Activated CD4-positive, CD25-positive, alpha-beta regulatory T cell treated with anti-CD3 and anti-CD28 coated beads, Interleukin-2, amount 50 U/mL, for 16 hours (primary cell): ENCODE measurements at regions not wholly inside any gene's neighbourhood (a gene's known extent, or its start where the extent isn't known, plus 50 kb on each side); places are given as distances from the start of the nearest gene placed in this dataset.

ENCODE experiments used
- DNase-seq: peaks from one replicate; pipeline ENCODE4 v3.0.0-alpha.2; 2020; ENCODE audit warnings: low read depth, low spot score

DNA sequence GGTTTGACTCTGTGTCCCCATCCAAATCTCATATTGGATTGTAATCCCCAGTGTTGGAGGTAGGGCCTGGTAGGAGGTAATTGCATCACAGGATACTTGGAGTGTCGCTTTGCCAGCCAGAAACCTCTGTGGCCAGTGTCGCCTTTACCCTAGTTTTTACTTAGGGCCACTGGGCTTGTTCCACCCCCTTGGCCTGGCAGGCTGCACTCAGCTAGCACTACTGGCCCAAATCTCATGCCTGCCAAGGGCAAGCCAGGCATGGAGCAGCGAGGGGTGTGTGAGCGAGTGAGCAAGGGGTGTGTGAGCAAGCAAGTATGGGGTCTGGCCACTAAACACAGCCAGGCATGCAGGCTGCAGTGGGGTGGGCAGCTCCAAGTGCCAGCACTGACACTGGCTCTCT, 178.7 kb upstream of the MGAT5 start:
- no peak for DNase-seq

DNA sequence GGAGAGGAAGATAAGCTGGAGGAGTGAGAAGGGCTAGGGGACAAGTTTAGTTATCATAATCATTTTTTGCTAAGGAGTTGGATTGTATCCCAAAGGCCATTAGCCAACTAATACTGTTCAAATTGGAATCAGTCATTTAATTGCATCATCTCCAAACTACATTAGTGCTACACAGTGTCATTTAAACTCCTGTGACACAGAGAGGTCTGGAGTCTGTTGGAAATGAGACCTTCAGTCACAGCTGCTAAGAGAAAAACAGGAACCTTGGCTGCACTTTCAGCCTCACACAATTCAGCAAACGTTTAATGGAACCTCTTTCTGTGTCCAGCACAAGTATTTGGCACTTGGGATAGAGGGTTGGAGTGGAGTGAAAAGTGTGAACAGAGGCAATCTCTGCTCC, 175.5 kb upstream of the MGAT5 start:
- DNase-seq: no peak

DNA sequence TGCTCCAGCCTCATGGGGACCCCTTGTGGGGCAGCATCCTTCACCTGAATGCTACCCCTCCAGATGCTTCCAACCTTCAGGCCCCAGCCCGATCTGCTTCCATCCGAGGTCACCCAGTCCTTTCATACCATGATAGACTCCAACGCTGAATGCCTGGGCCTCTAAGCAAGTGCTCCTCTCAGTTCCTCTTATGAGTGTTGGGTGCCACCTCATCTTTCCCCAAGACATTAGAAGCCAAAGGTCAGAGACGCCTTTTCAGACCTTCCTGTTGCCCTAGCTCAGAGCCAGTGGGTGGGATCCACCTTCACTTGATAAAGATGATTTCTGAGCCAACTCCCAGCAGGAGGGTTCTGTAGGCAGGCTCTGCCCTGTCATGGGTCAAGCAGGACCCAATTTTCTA, 174.5 kb upstream of the MGAT5 start:
- no peak for DNase-seq

DNA sequence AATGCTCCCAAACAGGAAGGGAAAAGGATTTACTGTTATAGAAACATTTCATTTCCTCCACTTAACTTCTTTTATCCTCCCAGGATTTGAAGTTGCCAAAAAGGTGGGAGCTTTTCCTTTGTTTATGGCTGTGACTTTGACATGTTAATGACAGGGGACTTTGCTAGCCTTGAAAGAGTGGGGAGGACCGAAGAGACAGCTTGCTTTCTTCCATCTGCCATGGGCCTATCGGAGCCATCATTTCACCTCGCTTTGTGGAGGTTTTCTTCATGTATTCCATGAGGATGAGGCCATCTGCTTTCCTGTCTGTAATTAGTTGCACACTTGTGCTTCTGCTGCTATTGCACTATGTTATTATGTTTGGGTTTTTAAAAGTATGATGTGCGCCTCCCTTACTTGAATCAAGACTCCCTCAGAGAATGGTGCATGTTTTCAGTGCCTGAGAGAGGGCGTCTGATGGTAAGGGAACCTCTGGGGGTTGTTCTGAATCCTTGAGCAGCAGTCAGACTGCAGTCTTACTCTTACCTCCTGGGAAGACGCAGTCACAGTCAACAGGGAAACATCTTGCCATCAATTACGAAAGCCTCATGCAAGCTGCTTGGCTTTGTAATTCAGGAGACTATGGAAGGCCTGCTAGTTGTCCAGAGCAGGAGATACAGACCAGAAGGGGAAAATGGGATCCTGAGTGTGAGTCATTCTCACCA, 173.3 kb upstream of the MGAT5 start:
- DNase-seq: no peak

DNA sequence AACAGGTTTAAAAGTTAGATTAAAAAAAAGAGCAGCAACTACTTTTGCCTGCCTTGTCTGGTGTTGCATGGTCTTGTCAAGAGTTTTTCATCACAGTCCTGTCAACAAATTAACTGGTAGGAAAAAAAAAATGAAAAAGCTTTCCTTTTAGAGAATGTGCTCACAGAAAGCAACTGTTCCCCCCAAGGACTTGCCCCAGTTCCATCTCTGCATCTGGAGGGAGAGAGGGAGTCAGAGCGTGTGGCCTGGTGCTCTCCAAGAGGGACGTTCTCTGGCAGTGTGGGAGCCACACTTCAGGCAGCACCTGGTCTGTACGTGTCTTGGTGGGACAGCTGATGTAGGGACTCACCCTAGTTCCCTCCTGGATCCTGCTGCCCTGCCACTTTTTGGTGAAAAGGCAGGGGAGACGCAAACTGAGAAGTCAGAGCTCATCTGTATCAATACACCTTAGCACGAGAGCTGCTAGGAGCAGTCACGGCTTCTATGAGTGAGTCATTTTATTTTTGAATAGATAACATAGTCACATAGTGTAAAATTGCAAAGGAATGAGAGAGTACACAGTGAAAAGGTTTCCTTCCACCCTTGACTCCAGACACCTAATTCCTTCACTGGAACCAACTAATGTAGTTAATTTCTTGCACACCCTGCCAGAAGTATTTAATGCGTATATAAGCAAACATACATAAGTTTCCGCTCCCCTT, 172.5 kb upstream of the MGAT5 start:
- no peak for DNase-seq

DNA sequence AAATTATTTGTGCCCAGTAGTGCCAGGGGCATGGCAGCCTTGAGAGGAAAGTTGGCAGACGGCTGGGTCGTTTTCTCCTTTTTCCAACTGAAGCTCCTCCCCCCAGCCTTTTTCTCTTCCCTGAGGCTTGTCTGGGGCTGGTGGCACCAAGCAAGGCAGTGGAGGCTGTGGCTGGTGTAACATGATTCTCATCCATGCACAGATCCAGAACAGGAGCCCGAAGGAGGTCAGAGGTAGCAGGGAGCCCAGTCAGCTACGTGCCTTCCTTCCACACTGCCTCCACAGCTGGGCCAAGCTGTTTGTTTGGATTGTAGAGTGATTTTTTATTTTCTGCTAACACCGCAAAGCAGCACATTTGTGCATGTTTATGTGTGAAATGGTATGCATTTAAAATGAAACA, 170.3 kb upstream of the MGAT5 start:
- no peak for DNase-seq

DNA sequence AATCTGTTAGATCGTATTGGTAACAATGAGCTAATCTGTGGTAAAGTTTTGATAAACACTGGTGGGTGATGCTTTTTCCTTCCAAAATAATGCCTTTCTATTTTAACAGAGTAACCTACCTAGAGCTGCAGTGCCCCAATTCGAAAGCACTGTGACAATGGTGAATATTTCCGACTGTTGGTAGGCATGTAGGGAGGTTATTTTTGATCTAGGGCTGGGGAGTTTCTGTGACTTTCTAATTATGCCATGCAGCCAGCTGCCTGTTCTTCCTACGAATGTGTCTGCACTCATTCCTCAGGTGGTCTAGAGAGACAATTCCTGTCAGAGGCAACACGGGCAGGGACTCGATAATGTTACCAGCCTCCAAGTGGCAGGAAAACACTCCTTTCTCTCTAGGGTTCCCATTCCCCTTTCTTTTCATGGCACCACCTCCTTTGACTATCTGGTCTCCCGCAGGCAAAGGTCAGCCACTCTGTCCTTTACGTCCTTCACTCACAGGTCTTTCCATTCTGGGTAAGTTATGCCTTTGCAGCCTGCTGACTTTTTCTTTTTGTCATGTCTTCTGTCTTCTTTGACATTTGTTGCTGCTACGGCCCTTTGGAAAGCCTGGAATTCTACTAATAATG, 167.2 kb upstream of the MGAT5 start:
- DNase-seq: no peak

DNA sequence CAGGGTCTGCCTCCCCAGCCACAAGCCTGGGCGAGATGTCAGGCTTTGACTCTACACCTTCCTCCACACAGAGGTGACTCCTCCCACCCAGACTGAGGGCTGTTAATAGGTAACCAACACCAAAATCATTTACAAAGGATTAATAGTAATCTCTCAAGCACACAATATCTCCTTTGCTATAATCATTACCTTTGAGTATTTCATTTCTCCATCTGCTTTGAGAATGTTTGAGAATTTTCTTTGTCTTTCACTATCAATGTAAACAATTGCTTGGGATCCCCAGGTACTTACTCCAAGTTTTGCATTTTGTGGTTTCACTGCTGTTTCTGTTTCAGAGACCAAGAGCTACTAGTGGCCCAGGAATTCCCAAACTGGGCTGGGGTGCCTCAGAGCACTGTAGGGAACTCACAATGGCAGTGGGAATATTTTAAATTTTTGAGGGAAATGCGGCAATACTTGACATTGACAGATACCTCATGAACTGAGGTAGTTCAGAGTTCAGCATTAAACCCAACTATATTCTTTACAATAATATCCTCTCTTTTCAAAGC, 166.4 kb upstream of the MGAT5 start:
- DNase-seq: no peak

DNA sequence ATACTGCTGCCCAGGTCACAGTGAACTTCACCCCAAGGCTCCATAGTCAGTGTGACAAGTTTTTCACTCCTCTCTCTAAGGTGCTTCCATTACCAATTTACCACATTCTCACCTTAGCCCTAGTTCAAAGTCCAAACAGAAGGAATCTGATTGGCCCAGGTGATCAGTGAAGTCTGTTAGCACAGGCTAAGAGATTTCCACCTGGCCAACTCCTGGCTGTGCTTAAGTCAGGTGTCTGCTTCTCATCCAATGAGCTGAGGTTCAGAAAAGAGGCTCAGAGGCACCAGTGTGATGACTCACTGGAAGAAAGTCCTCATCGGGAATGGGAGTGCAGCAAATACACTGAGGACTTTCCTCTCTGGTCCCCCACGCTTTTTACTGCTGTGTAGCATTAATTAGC, 164.4 kb upstream of the MGAT5 start:
- no peak for DNase-seq

DNA sequence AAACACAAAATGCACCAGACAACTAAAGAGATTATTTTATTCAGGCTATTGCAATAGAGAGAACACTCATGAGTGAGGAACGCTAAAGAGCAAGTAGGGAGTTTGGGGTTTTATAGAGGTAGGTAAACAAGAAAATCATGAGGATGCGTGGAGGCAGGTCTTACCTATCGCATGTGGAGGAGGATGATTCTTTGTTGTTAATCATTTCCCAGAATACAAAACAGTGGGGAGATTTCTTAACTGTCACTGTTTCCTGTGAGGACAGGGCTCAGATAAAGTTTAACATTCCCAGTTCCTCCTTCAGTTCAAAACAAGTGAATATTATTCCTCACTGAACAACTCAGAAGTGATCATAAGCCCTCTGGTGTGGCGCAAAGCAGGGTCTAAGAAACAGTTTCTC, 156.1 kb upstream of the MGAT5 start:
- DNase-seq: no peak

DNA sequence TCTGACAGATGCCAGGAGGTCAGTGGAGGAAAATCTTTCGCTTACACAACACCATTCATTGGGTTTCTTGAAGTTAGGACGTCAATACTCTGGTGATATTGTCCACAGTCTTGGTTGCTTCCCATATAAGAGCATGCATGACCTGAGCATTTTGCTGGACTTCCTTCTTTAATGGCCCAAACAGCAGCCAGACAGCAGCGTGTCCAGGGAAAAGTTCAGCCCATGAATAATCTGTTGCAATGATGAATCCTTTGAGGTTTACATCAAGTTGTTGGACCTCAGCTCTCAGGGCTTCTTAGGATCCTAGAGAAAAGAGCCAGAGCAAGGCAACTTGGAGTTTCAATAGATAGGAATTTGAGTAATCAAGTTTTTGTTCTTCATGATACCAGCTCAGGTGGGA, 155.6 kb upstream of the MGAT5 start:
- DNase-seq: no peak

DNA sequence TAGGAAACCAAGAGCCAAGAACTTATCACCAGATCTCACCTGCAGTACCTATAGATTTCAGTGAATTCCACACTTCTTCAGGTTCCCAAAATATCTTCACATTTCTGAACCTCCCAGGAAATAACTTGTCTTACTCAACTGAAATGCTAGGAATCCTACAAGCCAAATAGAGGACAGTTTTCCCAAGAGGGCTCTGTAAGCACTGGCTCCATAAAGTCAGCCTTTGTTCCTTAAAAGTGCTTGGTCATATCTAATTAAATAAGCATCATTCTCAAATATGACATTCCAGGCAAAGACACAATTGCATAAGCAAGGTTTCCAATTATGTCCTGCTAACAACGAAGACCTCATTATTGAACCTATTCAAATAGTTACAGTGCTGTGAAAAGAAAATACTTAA, 154.6 kb upstream of the MGAT5 start:
- DNase-seq: no peak

DNA sequence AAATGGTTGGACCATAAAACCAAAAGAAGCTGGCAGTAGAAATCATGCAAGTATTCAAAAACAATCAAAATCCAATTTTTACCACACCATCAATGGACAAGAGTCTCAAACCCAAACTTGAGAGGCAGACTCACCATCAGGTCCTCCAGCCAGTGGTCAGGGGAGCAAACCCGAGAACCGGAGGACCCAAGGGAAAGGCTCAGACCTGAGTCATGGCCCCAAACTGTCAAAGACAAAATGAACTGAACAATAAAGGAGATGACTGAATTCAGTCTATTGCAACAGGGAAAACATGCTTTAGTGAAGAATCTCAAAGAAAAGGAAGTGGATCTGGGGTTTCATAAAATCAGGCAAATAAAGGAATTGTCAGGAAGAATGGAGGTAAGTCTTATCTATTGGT, 150.7 kb upstream of the MGAT5 start:
- no peak for DNase-seq

DNA sequence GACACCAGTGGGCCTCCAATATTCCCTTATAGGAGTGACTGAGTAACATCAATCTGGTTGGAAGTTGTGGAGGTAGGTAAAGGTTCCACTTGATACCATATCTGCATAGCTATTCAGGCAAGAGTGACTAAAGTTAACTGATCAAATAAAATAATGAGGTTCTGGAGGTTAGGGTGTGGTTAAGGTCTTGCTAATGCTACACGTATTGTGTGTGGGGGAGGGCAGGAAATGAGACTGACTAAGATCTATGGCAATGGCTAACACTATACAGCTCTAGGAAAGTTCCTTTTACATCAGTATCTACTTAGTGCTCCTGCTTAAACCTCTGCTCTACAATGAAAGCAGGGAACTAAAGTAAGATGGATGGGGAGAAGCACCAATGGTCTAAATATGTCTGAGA, 149.1 kb upstream of the MGAT5 start:
- DNase-seq: no peak

DNA sequence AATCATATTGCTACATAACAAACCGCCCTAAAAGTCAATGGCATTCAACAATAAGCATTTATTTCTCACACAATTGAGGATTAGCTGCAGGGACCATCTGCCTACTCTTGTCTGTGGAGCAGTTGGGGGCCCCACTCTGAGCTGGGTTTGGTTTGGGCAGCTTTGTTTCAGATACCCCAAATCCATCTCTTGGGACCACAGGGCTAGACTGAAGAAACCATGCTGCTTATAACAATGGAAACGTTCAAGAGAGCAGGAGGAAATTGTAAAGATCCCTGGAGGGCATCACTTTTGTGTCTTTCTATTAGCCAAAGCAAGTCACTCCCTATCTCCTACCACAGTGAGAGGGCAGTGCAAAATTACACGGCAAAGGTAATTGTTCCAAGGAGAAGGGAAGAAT, 146.5 kb upstream of the MGAT5 start:
- DNase-seq: no peak

DNA sequence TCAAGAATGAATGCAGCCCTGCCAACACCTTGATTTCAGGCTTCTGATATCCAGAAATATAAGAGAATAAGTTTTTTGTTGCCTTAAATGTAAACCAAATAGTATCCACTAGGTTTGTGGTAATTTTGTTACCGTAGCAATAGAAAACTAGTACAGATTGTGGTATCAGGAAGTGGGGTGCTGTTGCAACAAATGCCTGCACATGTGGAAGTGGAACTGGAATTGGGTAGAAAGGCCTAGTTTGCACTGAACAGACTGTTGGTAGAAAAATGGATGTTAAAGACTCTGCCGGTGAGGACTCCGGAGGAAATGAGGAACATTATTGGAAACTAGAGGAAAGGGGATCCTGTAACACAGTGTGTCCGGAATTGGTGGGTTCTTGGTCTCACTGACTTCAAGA, 145.8 kb upstream of the MGAT5 start:
- no peak for DNase-seq

DNA sequence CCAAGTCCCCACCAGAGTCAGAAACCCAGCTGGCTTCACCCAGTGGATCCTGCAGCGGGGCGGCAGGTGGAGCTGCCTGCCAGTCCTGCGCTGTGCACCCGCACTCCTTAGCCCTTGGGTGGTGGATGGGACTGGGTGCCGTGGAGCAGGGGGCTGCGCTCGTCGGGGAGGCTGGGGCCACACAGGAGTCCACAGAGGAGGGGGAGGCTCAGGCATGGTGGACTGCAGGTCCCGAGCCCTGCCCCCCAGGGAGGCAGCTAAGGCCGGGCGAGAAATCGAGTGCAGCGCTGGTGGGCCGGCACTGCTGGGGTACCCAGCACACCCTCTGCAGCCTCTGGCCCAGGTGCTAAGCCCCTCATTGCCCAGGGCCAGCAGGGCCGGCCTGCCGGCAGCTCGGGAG, 144.6 kb upstream of the MGAT5 start:
- no peak for DNase-seq

DNA sequence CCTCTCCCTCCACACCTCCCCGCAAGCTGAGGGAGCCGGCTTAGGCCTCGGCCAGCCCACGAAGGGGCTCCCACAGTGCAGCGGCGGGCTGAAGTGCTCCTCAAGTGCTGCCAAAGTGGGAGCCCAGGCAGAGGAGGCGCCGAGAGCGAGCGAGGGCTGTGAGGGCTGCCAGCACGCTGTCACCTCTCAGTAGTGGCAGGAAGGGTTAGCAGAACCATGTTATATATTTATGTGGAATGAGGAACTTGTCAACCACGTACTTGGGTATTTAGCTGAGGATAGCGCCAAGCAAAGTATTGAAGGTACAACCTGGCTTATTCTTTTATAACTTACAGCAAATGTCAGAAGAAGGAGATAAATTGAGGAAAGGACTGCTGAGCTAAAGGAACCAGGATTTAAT, 144.1 kb upstream of the MGAT5 start:
- DNase-seq: no peak

DNA sequence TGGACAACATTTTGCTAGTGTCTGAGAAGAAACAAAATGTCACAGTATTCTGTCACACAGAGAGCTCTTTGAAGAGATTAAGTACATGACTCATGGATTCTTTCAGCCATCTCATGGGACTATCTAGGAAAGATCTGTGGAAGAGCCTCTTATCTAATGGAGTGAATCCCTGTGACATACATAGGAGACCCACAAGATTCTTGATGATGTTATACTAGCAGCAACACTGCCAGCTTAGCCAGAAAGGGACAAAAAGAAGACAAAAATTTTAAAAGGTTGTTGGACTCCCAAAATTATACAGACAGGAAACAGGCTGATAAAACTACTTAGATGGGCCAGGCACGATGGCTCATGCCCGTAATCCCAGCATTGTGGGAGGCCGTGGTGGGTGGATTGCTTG, 143.3 kb upstream of the MGAT5 start:
- DNase-seq: no peak

DNA sequence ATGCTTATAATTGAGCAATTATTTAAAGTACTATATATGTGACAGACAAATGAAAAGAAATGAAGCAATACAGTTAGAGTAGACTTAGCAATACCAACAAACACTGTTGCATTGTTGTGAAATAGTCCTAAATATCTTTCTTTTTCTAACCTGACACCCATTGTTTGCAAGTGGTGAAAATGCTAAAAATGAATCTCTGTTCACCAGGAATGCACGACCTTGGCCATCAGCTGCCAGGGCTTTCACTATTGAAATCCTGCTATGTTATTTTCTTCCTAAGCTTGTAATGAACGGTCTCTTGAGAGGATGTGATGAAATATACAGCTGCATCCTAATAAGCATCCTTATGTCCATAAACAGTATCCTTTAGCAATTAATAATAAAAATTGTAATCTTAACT, 136.2 kb upstream of the MGAT5 start:
- DNase-seq: no peak

DNA sequence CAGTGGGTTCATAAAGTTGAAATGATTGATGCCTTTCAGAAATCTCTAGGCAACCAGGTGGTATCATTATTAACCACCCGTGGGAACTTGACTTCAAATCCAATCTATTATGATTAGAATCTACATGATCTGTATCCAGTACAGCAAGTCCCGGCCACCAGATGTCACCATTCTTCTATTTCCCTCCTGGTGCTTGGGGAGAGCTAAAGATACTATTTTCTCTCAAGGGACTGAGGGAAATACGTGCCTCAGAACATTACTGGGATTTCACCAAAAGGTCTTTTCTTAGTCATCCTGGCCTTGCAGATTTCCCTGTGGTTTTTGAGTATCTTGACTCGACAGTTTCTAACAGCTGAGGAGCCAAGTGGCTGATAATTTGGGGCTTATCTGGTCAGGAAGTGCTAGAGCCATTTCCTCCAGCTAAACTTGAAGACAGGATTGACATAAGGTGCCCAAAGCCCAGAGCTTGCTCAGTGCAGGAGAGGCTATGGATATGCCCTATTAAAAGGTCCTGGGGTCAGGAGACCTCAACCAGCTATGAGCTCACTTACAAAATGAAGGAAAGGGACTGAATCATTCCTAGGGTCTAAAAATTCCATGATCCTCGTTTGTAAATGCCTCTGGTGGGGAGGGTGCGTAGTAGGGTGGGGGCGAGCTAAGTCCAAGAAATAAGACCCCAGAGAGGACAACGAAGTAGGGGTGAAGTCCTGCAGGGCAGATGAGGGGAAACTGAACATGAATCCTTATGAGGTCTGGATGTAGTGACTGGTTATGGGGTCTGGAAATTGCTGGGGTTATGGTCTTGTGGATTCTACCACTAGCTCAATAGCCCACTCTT, 135.4 kb upstream of the MGAT5 start:
- DNase-seq: peak; percentile 74

DNA sequence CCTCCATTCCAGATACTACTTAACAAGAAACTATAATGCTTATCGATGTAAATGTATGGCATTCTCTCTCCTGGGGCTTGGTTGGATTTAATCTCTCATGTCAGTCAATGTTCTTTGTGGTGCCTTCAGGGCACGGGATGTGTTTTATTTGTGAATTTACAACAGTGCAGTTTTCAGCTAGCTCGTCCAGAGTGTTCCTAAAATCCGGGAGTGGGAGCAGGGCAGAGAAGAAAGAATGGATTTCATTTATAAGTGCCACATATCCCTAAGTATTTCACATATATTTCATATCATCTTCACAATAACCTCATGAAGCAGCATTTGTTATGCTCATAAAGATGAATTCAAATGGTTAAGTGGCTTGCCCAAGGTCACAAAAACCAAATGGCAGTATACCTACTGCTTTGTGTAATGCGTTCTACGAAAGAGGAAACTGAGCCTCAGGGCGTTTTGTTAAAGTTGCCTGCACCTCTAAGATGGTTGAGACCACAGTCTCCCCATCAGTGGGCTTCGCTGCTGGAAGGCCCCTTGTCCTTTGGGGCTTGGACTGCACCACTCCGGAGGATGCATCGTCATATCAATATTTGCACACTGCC, 134.7 kb upstream of the MGAT5 start:
- no peak for DNase-seq
